H1 (cell line): ENCODE measurements at regions not wholly inside any gene's neighbourhood (a gene's known extent, or its start where the extent isn't known, plus 50 kb on each side); places are given as distances from the start of the nearest gene placed in this dataset.

Source experiments
- CTCF ChIA-PET: fragments of 300-600 bp; sonication (Branson Sonifier 250); formaldehyde crosslinking; loops from one replicate; lab custom pipeline; 2021; ENCODE audit not compliant: partially characterized antibody; lab: Charles Lee
- POLR2A ChIA-PET: fragments of 300-600 bp; sonication (Branson Sonifier 250); formaldehyde crosslinking; loops from one replicate; lab custom pipeline; 2021; ENCODE audit warnings: inconsistent platforms; ENCODE audit not compliant: partially characterized antibody; lab: Charles Lee
- DNase-seq, 2 experiments: peaks; one replicate each; pipeline versions ENCODE4 v3.0.0 to v3.0.0-alpha.2; 2010 to 2022; ENCODE audit warnings: low spot score in 2 of 2, low read depth in 1 of 2, mixed read lengths in 1 of 2
- FAIRE-seq: peaks from 2 replicates; lab custom pipeline; 2011; peaks lifted over from hg19 to GRCh38; lab: Jason Lieb, UNC
- H2AFZ ChIP-seq: 2 replicates; pipeline ENCODE4 v1.8.1; 2012; ENCODE audit warnings: low read length, inconsistent platforms
- H2AK5ac ChIP-seq: 2 replicates; pipeline ENCODE4 v1.6.1; 2013; ENCODE audit warnings: low read depth, low read length
- H2BK120ac ChIP-seq: replicated peaks from 2 replicates; pipeline ENCODE3; 2013; ENCODE audit warnings: low read depth, low read length, inconsistent platforms
- H2BK12ac ChIP-seq: 2 replicates; pipeline ENCODE4 v1.6.1; 2013; ENCODE audit warnings: low read depth, low read length
- H2BK15ac ChIP-seq: 2 replicates; pipeline ENCODE4 v1.6.1; 2013; ENCODE audit warnings: low read length
- H2BK20ac ChIP-seq: 2 replicates; pipeline ENCODE4 v1.6.1; 2013; ENCODE audit warnings: low read length
- H2BK5ac ChIP-seq: 2 replicates; pipeline ENCODE4 v1.6.1; 2013; ENCODE audit warnings: low read depth, low read length
- H3K14ac ChIP-seq: 2 replicates; pipeline ENCODE4 v1.6.1; 2013; ENCODE audit warnings: inconsistent platforms; ENCODE audit not compliant: insufficient read length
- H3K18ac ChIP-seq: 2 replicates; pipeline ENCODE4 v1.6.1; 2013; ENCODE audit warnings: low read length; ENCODE audit errors: extremely low read depth
- H3K23ac ChIP-seq: 2 replicates; pipeline ENCODE4 v1.6.1; 2013; ENCODE audit warnings: inconsistent platforms; ENCODE audit not compliant: insufficient read length
- H3K23me2 ChIP-seq: 2 replicates; pipeline ENCODE4 v1.6.1; 2013; ENCODE audit warnings: low read depth, low read length
- H3K27ac ChIP-seq: 2 replicates; pipeline ENCODE4 v1.6.1; 2011; ENCODE audit warnings: low read depth, low read length, inconsistent platforms
- H3K27me3 ChIP-seq, 4 experiments: replicated peaks in 1 of 4; 1 replicate in 1 of 4; 2 replicates in 3 of 4; pipeline versions ENCODE4 v1.6.1 to v1.8.1; 2011 to 2013; ENCODE audit warnings: low read length in 3 of 4, mild to moderate bottlenecking in 3 of 4, inconsistent platforms in 2 of 4, mixed read lengths in 2 of 4, moderate library complexity in 1 of 4; ENCODE audit not compliant: control insufficient read depth in 3 of 4, insufficient read depth in 3 of 4; ENCODE audit errors: extremely low read depth in 1 of 4
- H3K36me3 ChIP-seq, 4 experiments: 2 replicates each; pipeline versions ENCODE4 v1.6.1 to v1.8.1; 2011 to 2013; ENCODE audit warnings: mild to moderate bottlenecking in 4 of 4, low read length in 3 of 4, moderate library complexity in 2 of 4, control low read depth in 1 of 4, inconsistent platforms in 1 of 4; ENCODE audit not compliant: insufficient read depth in 4 of 4, control insufficient read depth in 2 of 4
- H3K4ac ChIP-seq: replicated peaks from 2 replicates; pipeline ENCODE3; 2013; ENCODE audit warnings: low read length, low read depth, mixed read lengths, inconsistent platforms; ENCODE audit not compliant: insufficient read length
- H3K4me1 ChIP-seq, 4 experiments: replicated peaks in 1 of 4; 1 replicate in 1 of 4; 2 replicates in 3 of 4; pipeline versions ENCODE4 v1.6.1 to v1.8.1; 2011 to 2013; ENCODE audit warnings: low read length in 3 of 4, inconsistent platforms in 2 of 4, mixed read lengths in 1 of 4; ENCODE audit not compliant: insufficient read depth in 4 of 4, control insufficient read depth in 3 of 4
- H3K4me2 ChIP-seq, 2 experiments: 2 replicates each; pipeline versions ENCODE4 v1.6.1 to v1.8.1; 2011 to 2013; ENCODE audit warnings: low read depth in 2 of 2, low read length in 2 of 2, control low read depth in 1 of 2, inconsistent platforms in 1 of 2, mild to moderate bottlenecking in 1 of 2; ENCODE audit not compliant: insufficient read depth in 1 of 2
- H3K4me3 ChIP-seq, 4 experiments: fragments of 200-600, 300-600 bp in 1 of 4; sonication (generic), shearing (Covaris generic), sonication (Bioruptor Twin) in 1 of 4; 2 replicates each; pipeline versions ENCODE4 v1.5.1 to v1.8.1; 2011 to 2016; ENCODE audit warnings: low read length in 4 of 4, low read depth in 3 of 4, control low read depth in 2 of 4, inconsistent platforms in 2 of 4, mild to moderate bottlenecking in 2 of 4, mixed read lengths in 1 of 4, moderate library complexity in 1 of 4; ENCODE audit not compliant: insufficient read depth in 2 of 4; ENCODE audit errors: extremely low read depth in 1 of 4
- H3K56ac ChIP-seq: replicated peaks from 2 replicates; pipeline ENCODE3; 2013; ENCODE audit warnings: low read depth, mild to moderate bottlenecking, mixed read lengths, low read length, inconsistent platforms; ENCODE audit not compliant: insufficient read length
- H3K79me1 ChIP-seq: 2 replicates; pipeline ENCODE4 v1.6.1; 2013; ENCODE audit warnings: low read depth, low read length, control low read depth
- H3K79me2 ChIP-seq, 2 experiments: 2 replicates each; pipeline versions ENCODE4 v1.6.1 to v1.8.1; 2012 to 2013; ENCODE audit warnings: low read length in 2 of 2, mild to moderate bottlenecking in 2 of 2, inconsistent platforms in 1 of 2; ENCODE audit not compliant: insufficient read depth in 2 of 2, control insufficient read depth in 1 of 2
- H3K9ac ChIP-seq, 4 experiments: replicated peaks in 1 of 4; 1 replicate in 1 of 4; 2 replicates in 3 of 4; pipeline versions ENCODE4 v1.6.1 to v1.8.1; 2011 to 2013; ENCODE audit warnings: low read depth in 3 of 4, low read length in 3 of 4, control low read depth in 2 of 4, mild to moderate bottlenecking in 2 of 4, moderate library complexity in 2 of 4, inconsistent platforms in 1 of 4; ENCODE audit errors: extremely low read depth in 1 of 4
- H3K9me3 ChIP-seq, 2 experiments: 2 replicates each; pipeline versions ENCODE4 v1.6.1 to v1.8.1; 2012 to 2013; ENCODE audit warnings: mild to moderate bottlenecking in 2 of 2, moderate library complexity in 2 of 2, control low read depth in 1 of 2, inconsistent platforms in 1 of 2, low read depth in 1 of 2, low read length in 1 of 2, mixed read lengths in 1 of 2; ENCODE audit not compliant: insufficient read depth in 2 of 2
- H4K20me1 ChIP-seq, 2 experiments: replicated peaks in 1 of 2; 2 replicates each; pipeline versions ENCODE3 to v1.8.1; 2011 to 2013; ENCODE audit warnings: inconsistent platforms in 2 of 2, low read length in 2 of 2, mild to moderate bottlenecking in 1 of 2; ENCODE audit not compliant: insufficient read depth in 2 of 2, control insufficient read depth in 1 of 2
- H4K5ac ChIP-seq: 2 replicates; pipeline ENCODE4 v1.6.1; 2013; ENCODE audit warnings: low read length, low read depth, mixed read lengths, inconsistent platforms; ENCODE audit not compliant: insufficient read length
- H4K8ac ChIP-seq: 2 replicates; pipeline ENCODE4 v1.8.0; 2013; ENCODE audit warnings: mild to moderate bottlenecking, moderate library complexity, low read length, inconsistent platforms; ENCODE audit not compliant: insufficient read depth; ENCODE audit errors: extremely low read depth
- H4K91ac ChIP-seq: replicated peaks from 2 replicates; pipeline ENCODE3; 2013; ENCODE audit warnings: low read length, mixed read lengths, inconsistent platforms; ENCODE audit not compliant: insufficient read length
- BRCA1 ChIP-seq: IDR thresholded peaks from 2 replicates; pipeline ENCODE4 v1.6.1; 2012; ENCODE audit warnings: low read depth, low read length, improper control_type of control experiment
- CHD1 ChIP-seq: IDR thresholded peaks from 2 replicates; pipeline ENCODE4 v1.6.1; 2012; ENCODE audit warnings: low read depth, low read length, improper control_type of control experiment
- CHD2 ChIP-seq: IDR thresholded peaks from 2 replicates; pipeline ENCODE4 v1.6.1; 2012; ENCODE audit warnings: low read length, improper control_type of control experiment
- CTBP2 ChIP-seq: IDR thresholded peaks from 2 replicates; pipeline ENCODE4 v1.7.0; 2011; ENCODE audit warnings: borderline replicate concordance, mild to moderate bottlenecking, moderate library complexity, mixed read lengths, low read length; ENCODE audit not compliant: insufficient read depth, insufficient read length
- SIX5 ChIP-seq: IDR thresholded peaks from 2 replicates; pipeline ENCODE4 v1.6.1; 2011; ENCODE audit warnings: mild to moderate bottlenecking, low read depth, low read length
- TEAD4 ChIP-seq: IDR thresholded peaks from 2 replicates; pipeline ENCODE4 v1.6.1; 2012; ENCODE audit warnings: low read depth, low read length, inconsistent platforms, mixed read lengths
- WGBS, 2 experiments: shearing (Covaris generic) in 1 of 2; methylation state at CpG; one replicate each; pipeline versions ENCODE4 v1.1.6 to v1.1.7; 2013 to 2015; ENCODE audit warnings: low lambda C conversion rate in 2 of 2, mixed read lengths in 2 of 2, inconsistent platforms in 1 of 2, low coverage in 1 of 2, missing lambda C conversion rate in 1 of 2; ENCODE audit not compliant: insufficient replicate concordance in 2 of 2, insufficient coverage in 1 of 2, insufficient read length in 1 of 2; ENCODE audit errors: extremely low coverage in 1 of 2, missing lambda C conversion rate in 1 of 2; 5-methylcytosine and 5-hydroxymethylcytosine counted together
- TF ChIP-seq, protein P1 (sequence below): IDR thresholded peaks from 2 replicates; pipeline ENCODE4 v1.6.1; 2012; ENCODE audit warnings: inconsistent platforms

DNA sequence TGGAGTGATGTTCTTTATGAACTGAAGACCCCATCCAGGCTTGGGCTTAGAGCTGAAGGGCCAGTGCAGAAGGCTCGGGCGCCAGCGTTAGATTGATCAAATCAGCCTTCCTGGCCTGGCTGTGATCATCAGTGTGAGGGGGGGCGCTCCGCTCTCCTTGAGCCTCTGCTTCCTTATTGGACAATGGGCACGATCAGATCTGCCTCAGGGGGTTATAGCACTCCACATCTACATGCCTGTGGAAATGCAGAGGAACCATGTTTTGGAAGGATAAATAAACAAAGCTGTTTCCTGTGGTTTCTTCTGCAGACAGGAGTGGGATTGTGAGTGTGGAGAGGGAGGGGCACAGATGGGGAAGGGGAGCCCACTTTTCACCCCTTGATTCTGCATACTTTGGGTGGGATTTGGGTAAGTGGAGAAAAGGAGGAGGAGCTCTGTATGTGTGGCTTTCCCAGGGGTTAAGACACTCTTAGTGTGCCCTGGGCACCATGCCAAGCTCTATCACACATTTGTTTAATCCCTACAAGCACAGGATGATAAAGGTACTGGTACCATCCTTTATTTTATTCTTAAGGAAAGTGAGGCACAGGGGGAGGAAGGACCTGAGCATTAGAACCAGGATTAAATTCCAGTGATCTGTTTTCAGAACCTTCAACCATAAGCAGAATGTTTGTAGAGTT is 150.5 kb downstream of the EN1 start:
- Histone ChIP-seq H3K56ac (no peak overlapping the region), H4K5ac (no peak overlapping the region)
- TF ChIP-seq SIX5 = no peak
- TF ChIP-seq BRCA1 = no peak
- no peak for TF ChIP-seq CTBP2
- TF ChIP-seq, protein P1, sequence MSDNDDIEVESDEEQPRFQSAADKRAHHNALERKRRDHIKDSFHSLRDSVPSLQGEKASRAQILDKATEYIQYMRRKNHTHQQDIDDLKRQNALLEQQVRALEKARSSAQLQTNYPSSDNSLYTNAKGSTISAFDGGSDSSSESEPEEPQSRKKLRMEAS = no peak
- no peak for TF ChIP-seq CHD1
- TF ChIP-seq TEAD4 = no peak
- no peak for TF ChIP-seq CHD2
- TF ChIP-seq, all 59 proteins: peak for 0
- Histone ChIP-seq H3K23ac (no peak overlapping the region), H3K27ac (no peak overlapping the region), H3K4me1 (peaks cover 0 to 4% (median 2%) of the 10 kb centered on the region in 4 experiments; a peak in 2 of 7 replicates), H2BK120ac (no peak overlapping the region), H2AFZ (0 out of 2 replicates have a peak overlapping the region, but pooled peaks have one; percentile 1), H3K9me3 (peaks cover 0 to 4% of the 10 kb centered on the region in 2 experiments; a peak in 1 of 4 replicates), H2BK20ac (no peak overlapping the region), H2AK5ac (no peak overlapping the region), H3K79me2 (no peaks in the 10 kb centered on the region), H2BK12ac (no peak overlapping the region), H3K27me3 (no peaks in the 10 kb centered on the region), H3K18ac (no peak overlapping the region), H3K14ac (no peak overlapping the region), H2BK15ac (no peak overlapping the region), H3K4ac (no peak overlapping the region), H3K79me1 (no peaks in the 10 kb centered on the region), H4K8ac (no peak overlapping the region), H4K20me1 (no peaks in the 10 kb centered on the region), H3K4me3 (no peak overlapping the region), H4K91ac (no peak overlapping the region), H3K36me3 (no peaks in the 10 kb centered on the region), H3K4me2 (no peak overlapping the region), H3K9ac (no peak overlapping the region), H2BK5ac (no peak overlapping the region), H3K23me2 (no peaks in the 10 kb centered on the region; the same call in 1 of the 2 replicates)
- DNase-seq (no peak), FAIRE-seq (no peak)
- 87% methylated on average over 6 of the region's 6 CpGs; no CpG with 5 or more reads in 1 of the 2 experiments for WGBS, 2 experiments
- POLR2A ChIA-PET = no interaction called here
- CTCF ChIA-PET = interaction anchor here (0.5 to 1.5 kb wide), 4 partner anchors 117 to 265 kb away, joined by 3 to 4 read pairs (median 3); no protein-coding TSS in a partner anchor
